HG03175 (cell line): ENCODE measurements at regions not wholly inside any gene's neighbourhood (a gene's known extent, or its start where the extent isn't known, plus 50 kb on each side); places are given as distances from the start of the nearest gene placed in this dataset.
"Not testable (repeated sequence)": the region's sequence is repeated elsewhere in the genome, so short reads cannot be mapped to it uniquely, and the experiment has no call there.

Experiments
- ATAC-seq: cut with Tn5 transposase; IDR thresholded peaks from one replicate; pipeline ENCODE4 v1.9.1; 2021; ENCODE audit warnings: mild to moderate bottlenecking, moderate library complexity; ENCODE audit not compliant: unreplicated experiment

- no peak for ATAC-seq
Observed at GRCh38 chr2:138213624-138214023, 249.4 kb downstream of the HNMT start.

- ATAC-seq: no peak
Observed at GRCh38 chr2:138215958-138216357, 251.7 kb downstream of the HNMT start.

- no peak for ATAC-seq
Observed at GRCh38 chr2:138217975-138218374, 253.7 kb downstream of the HNMT start.

- ATAC-seq: no peak
Observed at GRCh38 chr2:138218397-138218796, 254.1 kb downstream of the HNMT start.

- ATAC-seq: no peak
Observed at GRCh38 chr2:138219961-138220360, 255.7 kb downstream of the HNMT start.

GRCh38 chr2:138221358-138221757, 257.1 kb downstream of the HNMT start:
- ATAC-seq: no peak

GRCh38 chr2:138223319-138223718, 259.0 kb downstream of the HNMT start:
- no peak for ATAC-seq

- ATAC-seq: no peak
Observed at GRCh38 chr2:138227195-138227594, 262.9 kb downstream of the HNMT start.

- ATAC-seq: no peak
Observed at GRCh38 chr2:138228101-138228500, 263.8 kb downstream of the HNMT start.

- no peak for ATAC-seq
Observed at GRCh38 chr2:138234265-138234664, 267.3 kb upstream of the SPOPL start.

- no peak for ATAC-seq
Observed at GRCh38 chr2:138235041-138235440, 266.5 kb upstream of the SPOPL start.

- ATAC-seq: no peak
Observed at GRCh38 chr2:138236142-138236541, 265.4 kb upstream of the SPOPL start.

GRCh38 chr2:138237667-138238384, 263.7 kb upstream of the SPOPL start:
- ATAC-seq: no peak

- ATAC-seq: peak; percentile 50
Observed at GRCh38 chr2:138238908-138239307, 262.7 kb upstream of the SPOPL start.

- ATAC-seq: no peak
Observed at GRCh38 chr2:138239902-138240491, 261.6 kb upstream of the SPOPL start.

- ATAC-seq: no peak
Observed at GRCh38 chr2:138243372-138243771, 258.2 kb upstream of the SPOPL start.

- no peak for ATAC-seq
Observed at GRCh38 chr2:138244501-138244925, 257.1 kb upstream of the SPOPL start.

- no peak for ATAC-seq
Observed at GRCh38 chr2:138245310-138245709, 256.3 kb upstream of the SPOPL start.

- ATAC-seq: no peak
Observed at GRCh38 chr2:138247302-138247701, 254.3 kb upstream of the SPOPL start.

- no peak for ATAC-seq
Observed at GRCh38 chr2:138249207-138249606, 252.4 kb upstream of the SPOPL start.

- ATAC-seq: not testable (repeated sequence)
Observed at GRCh38 chr2:138250843-138251320, 250.7 kb upstream of the SPOPL start.

- no peak for ATAC-seq
Observed at GRCh38 chr2:138252587-138252986, 249.0 kb upstream of the SPOPL start.

- no peak for ATAC-seq
Observed at GRCh38 chr2:138255670-138256069, 245.9 kb upstream of the SPOPL start.
